ENCODE measurements at regions not wholly inside any gene's neighbourhood (a gene's known extent, or its start where the extent isn't known, plus 50 kb on each side); places are given as distances from the start of the nearest gene placed in this dataset.

GRCh38 chr5:88391116-88391515 lies 122.5 kb upstream of the TMEM161B start:
- in situ Hi-C loops (cut with MboI; ENCODE audit: low sequenced_read_pairs) (no loop called here), dilution Hi-C loops (cut with HindIII; ENCODE audit: low sequenced_read_pairs, unreplicated experiment) (no loop called here), intact Hi-C loops (cut with micrococcal nuclease) (loop anchor here (10.0 kb wide), 1 partner anchor 186 kb away; no protein-coding TSS in a partner anchor)
- Histone ChIP-seq H3K23ac (ENCODE audit: low read depth, low read length) (no peak overlapping the region), H3K9ac (ENCODE audit: low read depth, low read length) (no peak overlapping the region), H3K9me3 (ENCODE audit: control insufficient read depth, insufficient read depth, low read length) (no peaks in the 10 kb centered on the region), H2AFZ (replicated peaks; ENCODE audit: low read length, poor library complexity) (peak overlapping the region; percentile 52), H3K14ac (replicated peaks; ENCODE audit: low read depth, low read length) (no peak overlapping the region), H2BK20ac (ENCODE audit: low read depth, low read length) (no peak overlapping the region), H3K56ac (ENCODE audit: extremely low read depth, insufficient read depth, low read length) (no peak overlapping the region), H4K91ac (ENCODE audit: insufficient read depth, low read depth, low read length) (no peak overlapping the region), H2AK9ac (replicated peaks; ENCODE audit: low read depth, low read length, poor library complexity) (no peak overlapping the region), H4K20me1 (ENCODE audit: insufficient read depth, low read length) (no peaks in the 10 kb centered on the region), H2BK120ac (ENCODE audit: low read depth, low read length) (no peak overlapping the region), H2AK5ac (ENCODE audit: low read depth, low read length) (no peak overlapping the region), H3K27ac (ENCODE audit: insufficient read depth, low read length) (no peak overlapping the region), H3K4me2 (ENCODE audit: low read depth, low read length) (no peak overlapping the region), H4K8ac (ENCODE audit: low read depth in 2 of 2, low read length in 2 of 2) (no peak overlapping the region), H3K36me3 (ENCODE audit: control insufficient read depth, insufficient read depth, low read length) (no peaks in the 10 kb centered on the region), H3K4me3 (ENCODE audit: insufficient read depth, low read depth, low read length) (no peak overlapping the region), H3K4ac (ENCODE audit: low read depth, low read length) (no peak overlapping the region), H3K4me1 (ENCODE audit: control insufficient read depth, insufficient read depth, low read length) (no peaks in the 10 kb centered on the region), H3K79me1 (ENCODE audit: low read depth in 1 of 2, low read length in 2 of 2) (no peaks in the 10 kb centered on the region), H3K27me3 (ENCODE audit: control insufficient read depth, insufficient read depth, low read length) (no peaks in the 10 kb centered on the region), H3K18ac (ENCODE audit: low read depth, low read length) (no peak overlapping the region), H4K5ac (ENCODE audit: low read depth, low read length) (no peak overlapping the region), H3K9me1 (ENCODE audit: insufficient read depth, low read length) (no peaks in the 10 kb centered on the region), H2BK5ac (ENCODE audit: low read depth, low read length, poor library complexity, severe bottlenecking) (no peak overlapping the region), H2BK15ac (ENCODE audit: low read depth, low read length) (no peak overlapping the region)
- TF ChIP-seq POLR2A (IDR thresholded peaks at IDR 0.05; ENCODE audit: low read depth, low read length) (no peak), RAD21 (IDR thresholded peaks at IDR 0.05; ENCODE audit: low read length) (no peak), NFE2L2 (IDR thresholded peaks at IDR 0.05; ENCODE audit: low read depth, low read length) (no peak), RFX5 (IDR thresholded peaks at IDR 0.05; ENCODE audit: low read depth, low read length) (no peak), MAZ (IDR thresholded peaks at IDR 0.05; ENCODE audit: borderline replicate concordance, low read depth, low read length) (no peak), BHLHE40 (IDR thresholded peaks at IDR 0.05; ENCODE audit: low read depth, low read length) (no peak), FOS (IDR thresholded peaks at IDR 0.05; ENCODE audit: low read depth, low read length) (no peak), MXI1 (IDR thresholded peaks at IDR 0.05; ENCODE audit: borderline replicate concordance, low read depth, low read length) (no peak), SMC3 (IDR thresholded peaks at IDR 0.05; ENCODE audit: low read depth, low read length) (no peak), CEBPB (IDR thresholded peaks at IDR 0.05; ENCODE audit: low read depth, low read length) (no peak)
- TF ChIP-seq, protein P1, sequence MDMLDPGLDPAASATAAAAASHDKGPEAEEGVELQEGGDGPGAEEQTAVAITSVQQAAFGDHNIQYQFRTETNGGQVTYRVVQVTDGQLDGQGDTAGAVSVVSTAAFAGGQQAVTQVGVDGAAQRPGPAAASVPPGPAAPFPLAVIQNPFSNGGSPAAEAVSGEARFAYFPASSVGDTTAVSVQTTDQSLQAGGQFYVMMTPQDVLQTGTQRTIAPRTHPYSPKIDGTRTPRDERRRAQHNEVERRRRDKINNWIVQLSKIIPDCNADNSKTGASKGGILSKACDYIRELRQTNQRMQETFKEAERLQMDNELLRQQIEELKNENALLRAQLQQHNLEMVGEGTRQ (IDR thresholded peaks at IDR 0.05; ENCODE audit: low read depth, low read length), result no peak
- TF ChIP-seq, protein P2, sequence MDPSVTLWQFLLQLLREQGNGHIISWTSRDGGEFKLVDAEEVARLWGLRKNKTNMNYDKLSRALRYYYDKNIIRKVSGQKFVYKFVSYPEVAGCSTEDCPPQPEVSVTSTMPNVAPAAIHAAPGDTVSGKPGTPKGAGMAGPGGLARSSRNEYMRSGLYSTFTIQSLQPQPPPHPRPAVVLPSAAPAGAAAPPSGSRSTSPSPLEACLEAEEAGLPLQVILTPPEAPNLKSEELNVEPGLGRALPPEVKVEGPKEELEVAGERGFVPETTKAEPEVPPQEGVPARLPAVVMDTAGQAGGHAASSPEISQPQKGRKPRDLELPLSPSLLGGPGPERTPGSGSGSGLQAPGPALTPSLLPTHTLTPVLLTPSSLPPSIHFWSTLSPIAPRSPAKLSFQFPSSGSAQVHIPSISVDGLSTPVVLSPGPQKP (IDR thresholded peaks at IDR 0.05; ENCODE audit: borderline replicate concordance, low read depth, low read length), result no peak
- no peak for ATAC-seq (ENCODE audit: low read depth)
- CTCF ChIA-PET, result no interaction called here
- POLR2A ChIA-PET (ENCODE audit: unreplicated experiment), result no interaction called here
- WGBS, 2 experiments (ENCODE audit: extremely low coverage in 2 of 2, insufficient read length in 1 of 2), result 33% methylated on average over 1 of the region's 8 CpGs; no CpG with 5 or more reads in 1 of the 2 experiments
- no peak for DNase-seq
- no TSS peak for BruUV-seq (replicated peaks)

All from IMR-90 (cell line).